IMR-90 (cell line): ENCODE measurements at regions not wholly inside any gene's neighbourhood (a gene's known extent, or its start where the extent isn't known, plus 50 kb on each side); places are given as distances from the start of the nearest gene placed in this dataset.

ENCODE experiments used
- BHLHE40 ChIP-seq: fragments of 150-350 bp; IDR thresholded peaks from 2 replicates; pipeline ENCODE4 v1.6.1; 2016; ENCODE audit warnings: mild to moderate bottlenecking, low read depth, low read length
- CEBPB ChIP-seq: IDR thresholded peaks from 2 replicates; pipeline ENCODE4 v1.6.1; 2012; ENCODE audit warnings: low read depth, low read length, improper control_type of control experiment
- CTCF ChIP-seq: conservative IDR thresholded peaks from 2 replicates; pipeline ENCODE4 v1.5.1; 2012; ENCODE audit warnings: mild to moderate bottlenecking, low read depth, low read length, improper control_type of control experiment
- FOS ChIP-seq: fragments of 150-350 bp; IDR thresholded peaks from 2 replicates; pipeline ENCODE4 v1.6.1; 2016; ENCODE audit warnings: low read depth, low read length
- MAFK ChIP-seq: IDR thresholded peaks from 2 replicates; pipeline ENCODE4 v1.6.1; 2012; ENCODE audit warnings: low read depth, low read length, improper control_type of control experiment
- MAZ ChIP-seq: IDR thresholded peaks from 2 replicates; pipeline ENCODE4 v1.6.1; 2012; ENCODE audit warnings: low read depth, mild to moderate bottlenecking, low read length, improper control_type of control experiment, moderate library complexity, borderline replicate concordance
- MXI1 ChIP-seq: IDR thresholded peaks from 2 replicates; pipeline ENCODE4 v1.6.1; 2012; ENCODE audit warnings: low read depth, mild to moderate bottlenecking, low read length, moderate library complexity, borderline replicate concordance
- NFE2L2 ChIP-seq: fragments of 150-350 bp; IDR thresholded peaks from 2 replicates; pipeline ENCODE4 v1.6.1; 2016; ENCODE audit warnings: low read depth, mild to moderate bottlenecking, low read length
- POLR2A ChIP-seq: IDR thresholded peaks from 2 replicates; pipeline ENCODE4 v1.6.1; 2012; ENCODE audit warnings: mild to moderate bottlenecking, low read depth, low read length
- RAD21 ChIP-seq: IDR thresholded peaks from 2 replicates; pipeline ENCODE4 v1.6.1; 2012; ENCODE audit warnings: low read length, improper control_type of control experiment
- RCOR1 ChIP-seq: IDR thresholded peaks from 2 replicates; pipeline ENCODE4 v1.6.1; 2012; ENCODE audit warnings: mild to moderate bottlenecking, low read length, improper control_type of control experiment; ENCODE audit not compliant: insufficient replicate concordance
- RFX5 ChIP-seq: IDR thresholded peaks from 2 replicates; pipeline ENCODE4 v1.8.0; 2012; ENCODE audit warnings: low read depth, mild to moderate bottlenecking, low read length, moderate library complexity
- SMC3 ChIP-seq: fragments of 150-350 bp; IDR thresholded peaks from 2 replicates; pipeline ENCODE4 v1.6.1; 2016; ENCODE audit warnings: low read depth, mild to moderate bottlenecking, antibody characterized with exemption, low read length, moderate library complexity
- USF2 ChIP-seq: fragments of 150-350 bp; IDR thresholded peaks from 2 replicates; pipeline ENCODE4 v1.6.1; 2017; ENCODE audit warnings: mild to moderate bottlenecking, antibody characterized with exemption, low read length, low read depth

GRCh38 chr11:134997652-134998320 is 585.7 kb upstream of the B3GAT1 start:
- TF ChIP-seq CTCF (no peak), MAFK (no peak), POLR2A (no peak), SMC3 (no peak), FOS (no peak), RAD21 (no peak), MAZ (no peak), USF2 (no peak), MXI1 (no peak), CEBPB (no peak), BHLHE40 (no peak), RFX5 (no peak), NFE2L2 (no peak), RCOR1 (no peak)
